Activated T-cell treated with anti-CD3 and anti-CD28 coated beads, Interleukin-2, amount 50 U/mL, for 4 hours (primary cell): ENCODE measurements at regions not wholly inside any gene's neighbourhood (a gene's known extent, or its start where the extent isn't known, plus 50 kb on each side); places are given as distances from the start of the nearest gene placed in this dataset.

Source experiments
- ATAC-seq, 2 donors: fragments of 200-7000 bp; cut with Tn5 transposase; one replicate each; pipeline ENCODE4 v1.10.0; 2021
- DNase-seq: peaks from one replicate; pipeline ENCODE4 v3.0.0-alpha.2; 2020
- H3K27me3 Mint-ChIP-seq: one replicate; pipeline ENCODE4 v1.8.0; 2021; ENCODE audit warnings: low read depth, mixed read lengths
- H3K36me3 Mint-ChIP-seq: one replicate; pipeline ENCODE4 v1.8.0; 2022; ENCODE audit warnings: mixed read lengths; ENCODE audit not compliant: insufficient read depth
- H3K4me1 Mint-ChIP-seq: one replicate; pipeline ENCODE4 v1.8.0; 2021; ENCODE audit warnings: low read depth, mixed read lengths
- H3K4me3 Mint-ChIP-seq: one replicate; pipeline ENCODE4 v1.8.0; 2021; ENCODE audit warnings: mild to moderate bottlenecking, moderate library complexity, mixed read lengths
- H3K9me3 Mint-ChIP-seq: one replicate; pipeline ENCODE4 v1.8.0; 2021; ENCODE audit warnings: mixed read lengths

GRCh38 chr2:61774351-61774750, 79.5 kb downstream of the FAM161A start:
- Mint-ChIP-seq H3K27me3 (peaks cover 22% of the 10 kb centered on the region), H3K4me3 (no peak overlapping the region), H3K36me3 (no peaks in the 10 kb centered on the region), H3K9me3 (no peaks in the 10 kb centered on the region), H3K4me1 (no peaks in the 10 kb centered on the region)
- DNase-seq (no peak), ATAC-seq (no peak)

GRCh38 chr2:61771904-61772845, 81.7 kb downstream of the FAM161A start:
- Mint-ChIP-seq H3K27me3 (peaks cover 13% of the 10 kb centered on the region), H3K4me1 (no peaks in the 10 kb centered on the region), H3K4me3 (no peak overlapping the region), H3K9me3 (no peaks in the 10 kb centered on the region), H3K36me3 (no peaks in the 10 kb centered on the region)
- ATAC-seq (no peak), DNase-seq (no peak)

- no peaks in the 10 kb centered on the region for H3K9me3 Mint-ChIP-seq
- H3K4me1 Mint-ChIP-seq, result no peaks in the 10 kb centered on the region
- ATAC-seq (no peak), DNase-seq (no peak)
- no peaks in the 10 kb centered on the region for H3K36me3 Mint-ChIP-seq
- peaks cover 7% of the 10 kb centered on the region for H3K27me3 Mint-ChIP-seq
- no peak overlapping the region for H3K4me3 Mint-ChIP-seq
Measured at GRCh38 chr2:61770746-61771145, 83.1 kb downstream of the FAM161A start.

GRCh38 chr2:61770298-61770697, 83.6 kb downstream of the FAM161A start:
- ATAC-seq (no peak), DNase-seq (no peak)
- Mint-ChIP-seq H3K27me3 (peaks cover 7% of the 10 kb centered on the region), H3K9me3 (no peaks in the 10 kb centered on the region), H3K36me3 (no peaks in the 10 kb centered on the region), H3K4me3 (no peak overlapping the region), H3K4me1 (no peaks in the 10 kb centered on the region)

- Mint-ChIP-seq H3K36me3 (no peaks in the 10 kb centered on the region), H3K9me3 (no peaks in the 10 kb centered on the region), H3K4me1 (peaks cover 5% of the 10 kb centered on the region), H3K27me3 (peaks cover 2% of the 10 kb centered on the region), H3K4me3 (no peak overlapping the region)
- DNase-seq (no peak), ATAC-seq (no peak)
Measured at GRCh38 chr2:61769093-61769675, 84.7 kb downstream of the FAM161A start.

- Mint-ChIP-seq H3K4me1 (peaks cover 21% of the 10 kb centered on the region), H3K36me3 (peaks cover 2% of the 10 kb centered on the region), H3K4me3 (peak overlapping the region; percentile 89), H3K9me3 (peaks cover 3% of the 10 kb centered on the region), H3K27me3 (no peaks in the 10 kb centered on the region)
- ATAC-seq, result peak; percentile 98 to 99
- DNase-seq, result peak; percentile 91
Measured at GRCh38 chr2:61764035-61764800, 89.6 kb downstream of the FAM161A start.

- ATAC-seq, result peak in 1 of 2 donors; percentile 3
- Mint-ChIP-seq H3K36me3 (peaks cover 2% of the 10 kb centered on the region), H3K4me1 (peaks cover 21% of the 10 kb centered on the region), H3K9me3 (peaks cover 3% of the 10 kb centered on the region), H3K4me3 (peak overlapping the region; percentile 89), H3K27me3 (no peaks in the 10 kb centered on the region)
- DNase-seq, result no peak
Measured at GRCh38 chr2:61763605-61764034, 90.2 kb downstream of the FAM161A start.

- Mint-ChIP-seq H3K4me3 (no peak overlapping the region), H3K36me3 (peaks cover 2% of the 10 kb centered on the region), H3K9me3 (peaks cover 3% of the 10 kb centered on the region), H3K4me1 (peaks cover 21% of the 10 kb centered on the region), H3K27me3 (no peaks in the 10 kb centered on the region)
- DNase-seq (no peak), ATAC-seq (no peak)
Measured at GRCh38 chr2:61762292-61762691, 91.6 kb downstream of the FAM161A start.

- no peak overlapping the region for H3K4me3 Mint-ChIP-seq
- H3K36me3 Mint-ChIP-seq, result peaks cover 4% of the 10 kb centered on the region
Measured at GRCh38 chr2:61759718-61760117, 94.1 kb downstream of the FAM161A start.

GRCh38 chr2:61759005-61759404, 94.9 kb downstream of the FAM161A start:
- Mint-ChIP-seq H3K4me1 (peaks cover 16% of the 10 kb centered on the region), H3K4me3 (no peak overlapping the region), H3K36me3 (peaks cover 4% of the 10 kb centered on the region), H3K9me3 (peaks cover 3% of the 10 kb centered on the region), H3K27me3 (no peaks in the 10 kb centered on the region)
- DNase-seq (no peak), ATAC-seq (no peak)

More at GRCh38 chr2:61759718-61760117, 94.1 kb downstream of the FAM161A start:
- DNase-seq (no peak), ATAC-seq (no peak)
- Mint-ChIP-seq H3K4me1 (peaks cover 21% of the 10 kb centered on the region), H3K27me3 (no peaks in the 10 kb centered on the region), H3K9me3 (peaks cover 3% of the 10 kb centered on the region)

GRCh38 chr2:61758159-61758558, 95.7 kb downstream of the FAM161A start:
- no peaks in the 10 kb centered on the region for H3K27me3 Mint-ChIP-seq
- H3K4me1 Mint-ChIP-seq, result peaks cover 12% of the 10 kb centered on the region
- DNase-seq (no peak), ATAC-seq (no peak)
- peaks cover 8% of the 10 kb centered on the region for H3K9me3 Mint-ChIP-seq
- peaks cover 4% of the 10 kb centered on the region for H3K36me3 Mint-ChIP-seq
- no peak overlapping the region for H3K4me3 Mint-ChIP-seq

- no peaks in the 10 kb centered on the region for H3K27me3 Mint-ChIP-seq
- peaks cover 7% of the 10 kb centered on the region for H3K9me3 Mint-ChIP-seq
- H3K4me3 Mint-ChIP-seq, result no peak overlapping the region
- H3K36me3 Mint-ChIP-seq, result peaks cover 3% of the 10 kb centered on the region
- no peak for DNase-seq
- no peak for ATAC-seq
- no peaks in the 10 kb centered on the region for H3K4me1 Mint-ChIP-seq
Measured at GRCh38 chr2:61753512-61753911, 100.3 kb downstream of the FAM161A start.

GRCh38 chr2:61750624-61751023, 103.2 kb downstream of the FAM161A start:
- H3K4me1 Mint-ChIP-seq, result no peaks in the 10 kb centered on the region
- H3K36me3 Mint-ChIP-seq, result peaks cover 1% of the 10 kb centered on the region
- DNase-seq (no peak), ATAC-seq (no peak)
- no peak overlapping the region for H3K4me3 Mint-ChIP-seq
- no peaks in the 10 kb centered on the region for H3K27me3 Mint-ChIP-seq
- peaks cover 7% of the 10 kb centered on the region for H3K9me3 Mint-ChIP-seq

- Mint-ChIP-seq H3K4me1 (no peaks in the 10 kb centered on the region), H3K36me3 (no peaks in the 10 kb centered on the region), H3K27me3 (no peaks in the 10 kb centered on the region), H3K4me3 (no peak overlapping the region), H3K9me3 (no peaks in the 10 kb centered on the region)
- DNase-seq (no peak), ATAC-seq (no peak)
Measured at GRCh38 chr2:61742955-61743354, 110.9 kb downstream of the FAM161A start.
